VCaP (cell line): ENCODE measurements at regions not wholly inside any gene's neighbourhood (a gene's known extent, or its start where the extent isn't known, plus 50 kb on each side); places are given as distances from the start of the nearest gene placed in this dataset.

ENCODE experiments used
- H3K27ac ChIP-seq: fragments of 450-650 bp; 2 replicates; pipeline ENCODE4 v1.5.1; 2017
- CTCF ChIP-seq: fragments of 450-650 bp; conservative IDR thresholded peaks from 2 replicates; pipeline ENCODE4 v1.5.1; 2017; ENCODE audit warnings: mild to moderate bottlenecking, moderate library complexity

DNA sequence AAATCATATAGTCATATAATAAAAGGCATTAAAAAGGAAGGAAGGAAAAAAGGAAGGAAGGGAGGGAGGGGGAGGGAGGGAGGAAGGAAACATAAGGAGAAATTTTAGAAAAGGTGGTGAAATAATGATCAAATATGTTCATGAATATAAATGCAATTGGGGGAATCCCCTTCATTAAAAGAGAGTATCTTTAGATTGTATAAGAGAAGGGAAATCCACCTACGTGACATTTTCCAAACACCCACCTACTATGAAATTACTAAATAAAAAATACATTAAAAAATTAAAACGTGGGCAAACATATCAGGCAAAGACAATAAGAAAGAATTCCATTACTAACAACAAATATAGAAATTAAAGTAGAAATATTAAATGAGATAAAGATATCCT lies 203.4 kb upstream of the PARD3B start:
- H3K27ac ChIP-seq = no peak overlapping the region
- TF ChIP-seq CTCF = no peak

GRCh38 chr2:204343685-204344084 lies 201.6 kb upstream of the PARD3B start:
- H3K27ac ChIP-seq = no peak overlapping the region
- no peak for TF ChIP-seq CTCF

DNA sequence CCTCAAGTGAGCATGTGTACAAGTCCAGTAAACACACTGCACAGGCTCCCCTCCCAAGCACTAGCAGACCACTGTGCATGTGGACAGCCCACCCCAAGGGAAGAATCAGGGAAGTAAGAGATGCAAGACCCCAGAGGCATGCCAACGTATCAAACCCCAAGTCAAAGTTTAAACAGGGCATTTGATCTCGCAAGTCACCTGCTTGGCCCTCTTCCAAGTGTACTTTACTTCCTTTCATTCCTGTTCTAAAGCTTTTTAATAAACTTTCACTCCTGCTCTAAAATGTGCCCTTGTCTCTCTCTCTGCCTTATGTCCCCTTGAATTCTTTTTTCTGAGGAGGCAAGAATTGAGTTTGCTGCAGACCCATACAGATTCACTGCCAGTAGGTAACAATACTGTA lies 201.2 kb upstream of the PARD3B start:
- no peak overlapping the region for H3K27ac ChIP-seq
- TF ChIP-seq CTCF = no peak

GRCh38 chr2:204346906-204347305 lies 198.4 kb upstream of the PARD3B start:
- H3K27ac ChIP-seq = no peak overlapping the region
- no peak for TF ChIP-seq CTCF

DNA sequence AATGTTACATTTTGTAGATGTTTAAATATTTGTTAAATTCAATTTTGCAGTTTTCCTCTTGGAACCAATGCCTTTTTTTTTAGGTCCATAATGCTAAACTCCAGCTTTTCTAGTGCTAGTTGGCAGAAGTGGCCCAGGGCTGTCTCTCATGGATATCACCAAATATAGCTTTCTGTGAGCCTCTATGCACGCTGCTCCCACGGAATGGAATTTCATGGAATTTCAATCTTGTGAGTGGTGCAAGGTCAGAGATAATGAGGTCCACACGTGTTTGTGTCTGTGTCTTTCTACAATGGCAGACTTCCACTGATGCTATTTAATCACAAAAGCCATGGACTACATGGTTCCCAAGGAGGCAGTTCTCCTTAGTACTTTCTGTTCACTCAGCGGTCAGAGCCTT lies 191.5 kb upstream of the PARD3B start:
- no peak overlapping the region for H3K27ac ChIP-seq
- TF ChIP-seq CTCF = no peak

- H3K27ac ChIP-seq = no peak overlapping the region
- TF ChIP-seq CTCF = no peak
Measured at GRCh38 chr2:204354442-204354856, 190.8 kb upstream of the PARD3B start.

DNA sequence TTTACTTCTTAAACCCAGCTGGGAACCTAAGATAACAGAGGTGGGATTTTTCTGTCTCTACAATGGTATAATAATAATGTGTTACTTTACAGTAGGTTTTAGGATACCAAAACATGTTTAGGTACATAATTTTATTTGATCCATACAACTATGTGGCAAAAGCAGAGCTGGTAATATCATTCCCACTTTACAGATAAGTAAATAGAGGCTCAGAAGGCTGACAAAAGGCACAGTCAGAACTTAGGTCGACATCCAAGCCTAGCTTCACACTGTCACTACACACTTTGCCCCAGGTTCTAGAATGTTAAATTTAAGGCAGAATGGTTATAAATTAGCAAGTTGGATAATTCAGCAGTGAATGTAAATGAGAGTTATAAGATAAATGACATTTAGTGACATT lies 189.6 kb upstream of the PARD3B start:
- no peak for TF ChIP-seq CTCF
- no peak overlapping the region for H3K27ac ChIP-seq

DNA sequence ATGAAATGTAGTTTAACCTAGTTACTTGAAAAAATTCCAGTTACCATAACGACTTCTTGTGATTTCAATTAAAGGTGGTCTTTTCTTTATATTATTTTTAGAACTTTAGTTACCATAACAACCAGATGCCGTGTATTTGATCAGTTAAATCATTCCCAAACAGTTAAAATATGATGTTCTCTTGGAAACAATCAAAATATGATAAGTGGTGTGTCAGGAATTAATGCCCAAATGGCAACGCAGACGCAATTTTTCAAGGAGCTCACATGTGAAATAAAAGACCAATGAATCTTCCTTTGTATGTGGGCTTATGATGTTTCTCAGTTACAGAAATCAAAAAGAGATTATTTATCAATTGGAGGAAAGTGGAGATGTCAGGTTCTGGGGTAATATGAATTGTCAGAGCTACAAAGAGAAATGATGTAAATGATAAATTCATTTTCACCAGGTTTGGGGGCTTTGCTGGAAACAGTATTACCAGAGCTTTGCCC lies 189.1 kb upstream of the PARD3B start:
- no peak for TF ChIP-seq CTCF
- H3K27ac ChIP-seq = no peak overlapping the region
